Natural killer cell treated with Interleukin-12 subunit alpha and Interleukin-12 subunit beta and Interleukin-15 and Interleukin-18, amount 100 ng/mL, for 72 hours (primary cell): ENCODE measurements at regions not wholly inside any gene's neighbourhood (a gene's known extent, or its start where the extent isn't known, plus 50 kb on each side); places are given as distances from the start of the nearest gene placed in this dataset.
"Not testable (repeated sequence)": the region's sequence is repeated elsewhere in the genome, so short reads cannot be mapped to it uniquely, and the experiment has no call there.

Experiments
- ATAC-seq, 2 donors: fragments of 150-1000 bp; cut with Tn5 transposase in 1 of 2; sonication (Bioruptor Pico), chemical (Tn5 transposase) in 1 of 2; 2 replicates each; pipeline ENCODE4 v1.10.0; 2021
- DNase-seq: peaks from one replicate; pipeline ENCODE4 v3.0.0; 2022; ENCODE audit warnings: low spot score
- H3K27ac Mint-ChIP-seq, 2 donors: 1 replicate in 1 of 2; 2 replicates in 1 of 2; pipeline ENCODE4 v1.8.0; 2022; ENCODE audit warnings: mixed read lengths in 2 of 2, mild to moderate bottlenecking in 1 of 2, moderate library complexity in 1 of 2
- H3K27me3 Mint-ChIP-seq, 2 donors: 1 replicate in 1 of 2; 2 replicates in 1 of 2; pipeline ENCODE4 v1.8.0; 2022; ENCODE audit warnings: mixed read lengths in 2 of 2
- H3K36me3 Mint-ChIP-seq: one replicate; pipeline ENCODE4 v1.8.0; 2022; ENCODE audit warnings: mixed read lengths
- H3K4me1 Mint-ChIP-seq, 2 donors: 1 replicate in 1 of 2; 2 replicates in 1 of 2; pipeline ENCODE4 v1.8.0; 2022; ENCODE audit warnings: low read depth in 2 of 2, mixed read lengths in 2 of 2, mild to moderate bottlenecking in 1 of 2
- H3K4me3 Mint-ChIP-seq: one replicate; pipeline ENCODE4 v1.8.0; 2022; ENCODE audit warnings: mixed read lengths
- H3K9me3 Mint-ChIP-seq: 2 replicates; pipeline ENCODE4 v1.8.0; 2022; ENCODE audit warnings: mixed read lengths

DNA sequence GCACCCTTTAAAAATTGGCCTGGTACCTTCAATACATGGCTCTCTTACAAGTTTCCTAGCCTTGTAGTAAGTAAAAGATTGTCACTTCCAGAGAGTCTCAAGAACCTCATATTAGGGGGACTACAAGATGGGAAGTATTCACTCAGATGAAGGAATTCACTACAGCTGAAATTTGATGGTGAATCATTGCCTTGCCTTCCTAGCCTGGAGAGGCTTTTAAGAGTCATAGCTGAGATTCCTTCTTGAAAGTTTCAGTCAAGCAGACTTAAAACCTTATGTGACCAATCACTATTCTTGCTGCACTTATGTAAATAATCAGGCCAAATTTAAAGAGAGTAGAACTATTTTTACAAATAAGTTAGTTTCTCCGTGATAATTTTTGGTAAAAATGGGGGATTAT, 451.6 kb downstream of the TRHDE start:
- H3K9me3 Mint-ChIP-seq: peaks cover 4% of the 10 kb centered on the region
- DNase-seq: no peak
- no peak for ATAC-seq
- no peaks in the 10 kb centered on the region for H3K27me3 Mint-ChIP-seq
- no peak overlapping the region for H3K4me3 Mint-ChIP-seq
- H3K4me1 Mint-ChIP-seq: no peaks in the 10 kb centered on the region
- H3K27ac Mint-ChIP-seq: no peak overlapping the region
- no peaks in the 10 kb centered on the region for H3K36me3 Mint-ChIP-seq

DNA sequence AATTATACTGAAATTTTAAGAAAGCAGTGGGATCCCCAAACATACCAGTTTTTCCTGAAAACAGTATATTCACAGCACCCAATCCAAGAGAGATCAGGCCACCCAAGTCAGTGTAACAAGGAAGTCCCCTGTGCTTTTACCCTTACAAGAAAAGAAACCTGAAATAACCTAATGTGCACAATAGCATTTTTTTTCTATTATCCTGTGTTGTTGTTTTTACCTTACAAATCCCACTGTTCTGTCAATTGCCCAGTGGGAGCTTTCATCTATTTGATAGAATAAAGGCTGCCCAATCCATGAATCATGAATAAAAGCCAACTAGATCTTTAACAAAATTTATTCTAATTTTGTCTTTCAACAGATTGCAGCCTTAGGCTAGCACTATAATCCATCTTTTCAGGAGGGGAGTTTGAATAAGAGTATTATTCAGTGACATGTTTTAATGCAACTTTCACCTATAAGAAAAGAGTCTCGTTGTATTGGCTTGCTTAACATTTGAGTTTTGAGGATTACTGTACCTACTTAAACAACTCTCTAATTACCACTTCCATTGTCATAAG, 457.4 kb downstream of the TRHDE start:
- ATAC-seq: no peak
- no peak for DNase-seq
- H3K4me3 Mint-ChIP-seq: no peak overlapping the region
- peaks cover 22% of the 10 kb centered on the region for H3K9me3 Mint-ChIP-seq
- H3K36me3 Mint-ChIP-seq: no peaks in the 10 kb centered on the region
- no peak overlapping the region for H3K27ac Mint-ChIP-seq
- H3K4me1 Mint-ChIP-seq: no peaks in the 10 kb centered on the region
- H3K27me3 Mint-ChIP-seq: no peaks in the 10 kb centered on the region

DNA sequence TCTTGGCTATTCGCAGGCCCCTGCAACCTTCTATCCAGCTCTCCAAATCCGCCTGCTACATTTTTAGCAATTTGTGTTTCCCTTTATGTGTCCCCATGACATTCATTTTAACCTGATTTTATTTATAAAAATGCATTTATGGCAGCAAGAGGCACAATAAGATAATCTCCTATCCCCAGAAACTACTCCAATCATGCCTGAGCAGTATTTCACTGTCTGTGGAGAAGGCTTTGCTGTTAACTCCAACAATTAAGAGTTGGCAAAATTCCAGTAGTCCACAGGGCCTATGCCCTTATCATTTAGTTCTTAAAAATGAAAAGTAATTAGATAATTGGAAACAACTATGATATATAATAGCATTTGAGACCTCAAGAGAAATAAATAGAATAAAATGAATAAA, 462.4 kb downstream of the TRHDE start:
- ATAC-seq: no peak
- no peak overlapping the region for H3K4me3 Mint-ChIP-seq
- no peaks in the 10 kb centered on the region for H3K4me1 Mint-ChIP-seq

DNA sequence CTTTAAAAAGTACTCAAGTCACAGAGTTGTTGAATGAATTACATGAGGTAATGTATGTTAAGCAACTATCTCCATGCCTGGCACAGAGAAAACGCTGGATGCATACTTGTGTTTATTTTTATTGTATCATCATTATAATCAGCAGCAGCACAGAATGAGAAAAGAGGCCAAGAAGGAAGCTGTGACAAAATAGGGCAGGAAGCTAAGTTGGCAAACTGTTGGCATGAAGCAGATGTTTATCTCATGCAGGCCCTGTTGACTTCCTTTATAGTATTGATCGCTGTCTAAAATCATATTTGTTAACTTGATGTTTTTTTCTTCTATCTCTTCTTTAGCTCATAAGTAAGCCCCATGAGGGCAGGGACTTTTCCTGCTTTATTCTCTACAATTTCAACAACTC, 466.6 kb downstream of the TRHDE start:
- Mint-ChIP-seq H3K9me3 (peaks cover 17% of the 10 kb centered on the region), H3K27ac (no peak overlapping the region), H3K4me1 (no peaks in the 10 kb centered on the region), H3K36me3 (peaks cover 13% of the 10 kb centered on the region), H3K27me3 (no peaks in the 10 kb centered on the region), H3K4me3 (no peak overlapping the region)
- DNase-seq (no peak), ATAC-seq (no peak)

More for the DNA sequence above, 462.4 kb downstream of the TRHDE start:
- no peak for DNase-seq
- Mint-ChIP-seq H3K27me3 (no peaks in the 10 kb centered on the region), H3K9me3 (peaks cover 17% of the 10 kb centered on the region), H3K27ac (no peak overlapping the region), H3K36me3 (no peaks in the 10 kb centered on the region)

DNA sequence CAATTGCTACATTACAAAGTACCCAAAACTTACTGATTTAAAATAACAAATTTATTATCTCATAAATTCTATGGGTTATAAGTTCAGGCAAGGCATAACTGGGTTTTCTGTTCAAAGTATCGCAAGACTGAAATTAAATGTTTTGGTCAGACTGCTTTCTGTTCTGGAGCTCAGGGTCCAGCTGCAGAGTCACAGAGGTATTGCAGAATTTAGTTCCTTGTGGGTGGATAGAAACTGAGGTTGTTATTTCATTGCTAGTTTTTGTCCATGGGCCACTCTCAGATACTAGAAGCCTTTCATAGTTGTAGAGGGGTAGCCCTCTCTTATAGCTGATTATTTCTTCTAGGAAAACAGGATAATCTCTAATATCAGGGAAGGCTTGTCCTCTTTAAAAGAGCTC, 467.9 kb downstream of the TRHDE start:
- no peaks in the 10 kb centered on the region for H3K4me1 Mint-ChIP-seq
- DNase-seq (no peak), ATAC-seq (no peak)
- H3K4me3 Mint-ChIP-seq: no peak overlapping the region
- no peaks in the 10 kb centered on the region for H3K27me3 Mint-ChIP-seq
- H3K27ac Mint-ChIP-seq: no peak overlapping the region
- H3K36me3 Mint-ChIP-seq: peaks cover 13% of the 10 kb centered on the region
- H3K9me3 Mint-ChIP-seq: peaks cover 17% of the 10 kb centered on the region

DNA sequence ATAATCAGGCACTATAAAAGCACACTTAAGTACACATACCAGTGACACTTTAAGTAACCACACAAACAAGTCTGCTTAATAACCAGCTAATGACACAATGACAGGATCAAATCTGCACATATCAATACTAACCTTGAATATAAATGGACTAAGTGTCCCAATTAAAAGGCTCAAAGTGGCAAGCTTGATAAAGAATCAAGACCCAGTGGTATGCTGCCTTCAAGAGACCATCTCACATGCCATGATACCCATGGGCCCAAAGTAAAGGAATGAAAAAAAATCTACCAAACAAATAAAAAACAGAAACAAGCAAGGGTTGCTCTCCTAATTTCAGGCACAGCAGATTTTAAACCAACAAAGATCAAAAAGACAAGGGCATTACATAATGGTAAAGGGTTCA, 470.4 kb downstream of the TRHDE start:
- peaks cover 17% of the 10 kb centered on the region for H3K9me3 Mint-ChIP-seq
- no peak overlapping the region for H3K27ac Mint-ChIP-seq
- peaks cover 13% of the 10 kb centered on the region for H3K36me3 Mint-ChIP-seq
- H3K4me1 Mint-ChIP-seq: no peaks in the 10 kb centered on the region
- H3K4me3 Mint-ChIP-seq: no peak overlapping the region
- ATAC-seq (no peak), DNase-seq (no peak)
- no peaks in the 10 kb centered on the region for H3K27me3 Mint-ChIP-seq

DNA sequence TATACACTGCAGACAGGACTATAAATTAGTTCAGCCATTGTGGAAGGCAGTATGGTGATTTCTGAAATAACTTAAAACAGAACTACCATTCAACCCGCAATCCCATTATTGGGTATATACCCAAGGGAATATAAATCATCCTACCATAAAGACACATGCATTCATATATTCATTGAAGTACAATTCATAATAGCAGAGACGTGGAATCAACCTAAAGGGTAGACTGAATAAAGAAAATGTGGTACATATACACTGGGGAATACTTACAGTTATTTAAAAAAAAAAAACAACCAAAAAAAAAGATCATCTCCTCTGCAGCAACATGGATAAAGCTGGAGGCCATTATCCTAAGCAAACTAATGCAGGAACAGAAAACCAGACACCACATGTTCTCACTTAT, 473.9 kb downstream of the TRHDE start:
- DNase-seq: no peak
- H3K27ac Mint-ChIP-seq: no peak overlapping the region
- no peak for ATAC-seq
- no peaks in the 10 kb centered on the region for H3K27me3 Mint-ChIP-seq
- no peaks in the 10 kb centered on the region for H3K4me1 Mint-ChIP-seq
- H3K9me3 Mint-ChIP-seq: peaks cover 21% of the 10 kb centered on the region
- peaks cover 13% of the 10 kb centered on the region for H3K36me3 Mint-ChIP-seq
- H3K4me3 Mint-ChIP-seq: no peak overlapping the region

DNA sequence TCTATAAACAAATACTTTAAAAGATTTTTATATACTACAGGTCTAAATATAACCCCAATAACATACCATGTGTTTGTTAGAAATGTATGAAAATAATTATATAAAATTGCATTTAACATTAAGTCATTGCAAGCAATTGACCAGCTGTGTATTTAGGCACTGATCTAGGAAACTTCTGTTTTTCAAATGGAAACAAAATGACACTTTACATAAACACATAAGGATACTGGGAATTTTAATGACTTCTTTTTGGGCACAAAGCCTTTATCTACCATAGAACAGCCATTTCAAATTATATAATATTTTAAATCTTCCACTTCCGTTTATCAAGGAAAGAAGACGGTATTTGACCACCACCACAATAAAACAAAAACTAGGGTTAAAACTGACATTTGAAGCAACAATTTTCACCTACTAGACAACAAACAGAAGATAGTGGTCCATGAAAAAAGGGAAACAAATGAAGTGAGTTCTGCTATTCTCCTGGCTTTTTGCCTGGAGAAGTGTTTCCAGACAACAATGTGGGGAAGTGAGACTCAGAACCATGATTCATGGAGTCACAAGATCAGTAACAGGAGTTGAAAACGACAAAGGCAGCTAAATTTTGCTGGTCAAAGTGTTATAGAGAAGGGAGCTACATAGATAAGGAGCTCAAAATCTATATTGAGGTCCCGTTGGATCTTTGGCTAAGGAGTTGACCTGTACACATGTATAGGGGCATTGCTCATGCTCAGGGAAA, 475.1 kb downstream of the TRHDE start:
- H3K36me3 Mint-ChIP-seq: peaks cover 7% of the 10 kb centered on the region
- H3K27me3 Mint-ChIP-seq: no peaks in the 10 kb centered on the region
- DNase-seq (no peak), ATAC-seq (no peak)
- H3K4me1 Mint-ChIP-seq: no peaks in the 10 kb centered on the region
- H3K4me3 Mint-ChIP-seq: no peak overlapping the region
- no peak overlapping the region for H3K27ac Mint-ChIP-seq
- H3K9me3 Mint-ChIP-seq: peaks cover 16% of the 10 kb centered on the region

DNA sequence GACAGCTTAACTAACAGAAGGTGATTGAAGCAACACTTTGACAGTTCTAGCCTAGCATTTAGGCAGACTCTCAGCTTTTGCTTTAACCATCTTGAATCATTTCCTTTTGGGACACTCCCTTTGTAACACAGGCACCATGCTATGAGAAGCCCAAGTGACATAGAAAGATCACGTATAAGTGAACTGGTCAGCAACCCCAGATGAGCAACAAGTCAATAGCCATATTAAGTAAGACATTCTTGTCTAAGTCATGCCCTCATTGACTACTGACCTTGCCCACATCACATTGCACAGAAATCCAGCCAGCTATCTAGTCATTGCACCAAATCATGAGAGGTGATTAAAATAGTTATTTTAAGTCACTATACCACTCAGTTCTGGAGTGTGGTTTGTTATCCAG, 476.8 kb downstream of the TRHDE start:
- DNase-seq (no peak), ATAC-seq (no peak)
- H3K36me3 Mint-ChIP-seq: no peaks in the 10 kb centered on the region
- no peaks in the 10 kb centered on the region for H3K4me1 Mint-ChIP-seq
- peaks cover 12% of the 10 kb centered on the region for H3K9me3 Mint-ChIP-seq
- no peaks in the 10 kb centered on the region for H3K27me3 Mint-ChIP-seq
- H3K4me3 Mint-ChIP-seq: no peak overlapping the region
- no peak overlapping the region for H3K27ac Mint-ChIP-seq

DNA sequence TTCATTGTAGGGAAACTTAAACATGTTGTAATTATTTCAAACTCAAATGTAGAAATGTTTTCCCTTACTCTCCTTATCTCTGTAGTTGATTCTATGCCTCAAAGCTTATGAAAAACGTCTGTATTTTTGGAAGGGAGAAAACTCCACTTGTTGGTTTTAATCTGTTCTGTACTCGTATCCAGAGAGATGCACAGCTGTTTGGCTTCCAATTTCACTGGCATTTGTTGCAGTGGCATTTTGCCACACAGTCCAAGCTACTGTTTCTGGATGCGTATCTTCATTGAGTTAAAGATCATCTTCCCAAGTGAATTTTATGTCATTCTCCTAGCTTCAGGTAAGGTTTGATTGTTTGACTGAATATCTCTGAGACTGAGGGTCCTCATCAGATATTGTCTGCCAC, 481.4 kb downstream of the TRHDE start:
- no peaks in the 10 kb centered on the region for H3K4me1 Mint-ChIP-seq
- ATAC-seq (no peak), DNase-seq (no peak)
- peaks cover 3% of the 10 kb centered on the region for H3K36me3 Mint-ChIP-seq
- no peak overlapping the region for H3K27ac Mint-ChIP-seq
- peaks cover 13% of the 10 kb centered on the region for H3K9me3 Mint-ChIP-seq
- H3K4me3 Mint-ChIP-seq: no peak overlapping the region
- no peaks in the 10 kb centered on the region for H3K27me3 Mint-ChIP-seq

DNA sequence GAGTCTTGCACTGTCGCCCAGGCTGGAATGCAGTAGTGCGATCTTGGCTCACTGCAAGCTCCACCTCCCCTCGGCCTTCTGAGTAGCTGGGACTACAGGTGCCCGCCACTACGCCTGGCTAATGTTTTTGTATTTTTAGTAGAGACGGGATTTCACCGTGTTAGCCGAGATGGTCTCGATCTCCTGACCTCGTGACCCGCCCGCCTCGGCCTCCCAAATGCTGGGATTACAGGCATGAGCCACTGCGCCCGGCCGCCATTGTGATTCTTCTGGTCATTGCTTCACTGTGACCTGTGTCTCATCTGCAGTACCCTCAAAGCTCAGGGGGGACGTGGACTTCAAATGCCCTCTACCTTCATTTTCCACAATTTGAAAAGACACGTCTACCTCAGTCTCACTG, 481.9 kb downstream of the TRHDE start:
- H3K36me3 Mint-ChIP-seq, ATAC-seq, H3K4me3 Mint-ChIP-seq, H3K27me3 Mint-ChIP-seq, DNase-seq, H3K4me1 Mint-ChIP-seq, H3K27ac Mint-ChIP-seq: not testable (repeated sequence)
- peaks cover 13% of the 10 kb centered on the region for H3K9me3 Mint-ChIP-seq

DNA sequence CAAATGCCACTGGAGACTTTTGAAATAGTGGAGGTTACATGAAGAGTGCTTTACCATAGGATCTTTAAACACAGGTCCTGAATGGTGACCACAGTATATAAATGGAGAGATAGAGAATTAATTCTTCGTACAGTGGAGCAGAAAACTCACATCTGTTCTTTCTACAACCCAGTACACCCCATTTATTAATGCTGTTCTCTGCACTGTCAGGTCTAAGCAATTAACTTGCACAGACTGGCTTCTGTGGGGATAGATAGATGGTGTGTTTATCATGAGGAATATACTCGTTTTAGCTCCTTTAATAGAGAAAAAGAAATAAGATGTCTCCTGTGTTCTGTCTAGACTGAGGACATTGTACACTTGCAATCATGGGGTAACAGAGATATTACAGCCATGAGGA, 494.3 kb downstream of the TRHDE start:
- Mint-ChIP-seq H3K4me1 (no peaks in the 10 kb centered on the region), H3K4me3 (no peak overlapping the region), H3K9me3 (peaks cover 10% of the 10 kb centered on the region), H3K27ac (no peak overlapping the region), H3K36me3 (no peaks in the 10 kb centered on the region), H3K27me3 (no peaks in the 10 kb centered on the region)
- ATAC-seq: no peak
- DNase-seq: no peak

DNA sequence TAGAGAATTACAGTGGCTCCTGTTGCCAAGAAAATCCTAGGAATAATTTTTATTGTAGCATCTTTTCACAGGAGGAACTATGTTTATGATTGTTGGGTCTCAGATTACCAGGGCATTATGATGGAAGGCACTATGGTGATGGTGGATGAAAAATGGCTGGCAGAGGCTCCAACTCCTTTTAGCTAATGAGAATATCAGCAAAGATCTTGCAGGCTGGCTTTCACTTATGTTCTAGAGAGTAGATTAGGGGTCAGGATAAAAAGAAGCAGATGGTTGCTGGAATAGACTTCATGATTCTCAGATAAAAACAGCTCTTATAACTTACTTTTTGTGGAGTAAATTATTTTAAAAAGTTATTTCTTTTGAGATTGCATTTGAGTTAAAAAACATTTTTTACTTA, 501.9 kb downstream of the TRHDE start:
- Mint-ChIP-seq H3K36me3 (no peaks in the 10 kb centered on the region), H3K27ac (no peak overlapping the region), H3K9me3 (peaks cover 5% of the 10 kb centered on the region), H3K27me3 (no peaks in the 10 kb centered on the region), H3K4me1 (no peaks in the 10 kb centered on the region), H3K4me3 (no peak overlapping the region)
- DNase-seq: no peak
- ATAC-seq: no peak

DNA sequence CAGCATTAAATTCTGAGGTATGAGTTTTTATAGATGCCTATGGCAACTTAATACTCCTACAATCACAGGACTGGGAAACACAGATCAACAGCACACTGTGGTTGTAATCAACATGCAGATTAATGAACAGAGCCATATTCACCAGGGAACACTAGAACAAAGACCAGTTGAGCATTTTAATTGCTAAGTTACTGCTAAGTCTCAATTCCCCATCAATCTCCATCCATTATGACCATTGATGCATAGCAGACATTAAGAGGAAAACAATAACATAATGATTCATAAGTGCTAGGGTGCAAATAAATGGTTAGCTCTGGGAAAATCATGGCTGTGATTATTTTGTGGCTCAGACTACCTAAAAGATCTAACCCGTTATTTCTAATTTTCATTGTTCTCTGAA, 505.6 kb downstream of the TRHDE start:
- H3K4me3 Mint-ChIP-seq: no peak overlapping the region
- H3K36me3 Mint-ChIP-seq: no peaks in the 10 kb centered on the region
- H3K27ac Mint-ChIP-seq: no peak overlapping the region
- no peak for ATAC-seq
- H3K27me3 Mint-ChIP-seq: no peaks in the 10 kb centered on the region
- peaks cover 9% of the 10 kb centered on the region for H3K9me3 Mint-ChIP-seq
- H3K4me1 Mint-ChIP-seq: no peaks in the 10 kb centered on the region
- no peak for DNase-seq

DNA sequence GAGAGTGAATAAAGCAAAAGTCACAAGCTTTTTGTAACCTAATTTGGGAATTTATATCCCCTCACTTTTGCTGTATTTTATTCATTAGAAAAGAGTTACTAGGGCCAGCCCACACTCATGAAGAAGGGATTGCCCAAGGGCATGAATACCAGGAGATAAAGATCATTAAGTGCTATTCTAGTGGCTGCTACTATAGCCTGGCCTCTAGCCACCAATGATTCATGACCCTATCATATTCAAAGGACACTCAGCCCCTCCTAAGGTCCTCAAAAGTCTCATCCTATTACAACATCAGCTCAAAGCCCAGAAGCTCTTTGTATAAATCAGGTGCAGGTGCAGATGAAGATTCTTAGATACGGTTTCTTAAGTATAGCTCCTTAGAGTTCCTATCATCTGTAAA, 518.1 kb downstream of the TRHDE start:
- Mint-ChIP-seq H3K27me3 (no peaks in the 10 kb centered on the region), H3K4me3 (no peak overlapping the region), H3K4me1 (no peaks in the 10 kb centered on the region), H3K9me3 (peaks cover 18% of the 10 kb centered on the region), H3K27ac (no peak overlapping the region), H3K36me3 (peaks cover 4% of the 10 kb centered on the region)
- DNase-seq (no peak), ATAC-seq (no peak)
